GM12878 (cell line): ENCODE measurements at regions not wholly inside any gene's neighbourhood (a gene's known extent, or its start where the extent isn't known, plus 50 kb on each side); places are given as distances from the start of the nearest gene placed in this dataset.

Experiments
- ATAC-seq: fragments of 200-7000 bp; cut with Tn5 transposase; 3 replicates; pipeline ENCODE4 v1.9.1; 2020; ENCODE audit warnings: mild to moderate bottlenecking, moderate library complexity
- BruUV-seq: library from RNA; stranded (reverse); fragments of 400-500 nt; replicated peaks from 2 replicates; lab custom pipeline; 2021; lab: Mats Ljungman, UMichigan
- CTCF ChIA-PET: fragments of 300-600 bp; sonication (Branson Sonifier 250); formaldehyde crosslinking; extraction: SDS; loops from one replicate; lab custom pipeline; 2021; ENCODE audit warnings: inconsistent platforms; lab: Yijun Ruan, JAX
- POLR2A ChIA-PET: fragments of 350-600 bp; formaldehyde crosslinking; extraction: SDS; loops from one replicate; lab custom pipeline; 2021; ENCODE audit warnings: inconsistent platforms; lab: Charles Lee
- RAD21 ChIA-PET: fragments of 300-600 bp; sonication (Branson Sonifier 250); formaldehyde crosslinking; loops from one replicate; lab custom pipeline; 2023; ENCODE audit warnings: antibody characterized with exemption; ENCODE audit not compliant: unreplicated experiment; lab: Charles Lee
- SMC1A ChIA-PET: fragments of 300-600 bp; sonication (Branson Sonifier 250); formaldehyde crosslinking; loops from one replicate; lab custom pipeline; 2023; ENCODE audit not compliant: unreplicated experiment, uncharacterized antibody; lab: Charles Lee
- DNase-seq: peaks from one replicate; pipeline ENCODE4 v3.0.0-alpha.2; 2011; ENCODE audit warnings: low read depth, low spot score
- FAIRE-seq: peaks from 3 replicates; lab custom pipeline; 2011; peaks lifted over from hg19 to GRCh38; lab: Jason Lieb, UNC
- H2AFZ ChIP-seq: 2 replicates; pipeline ENCODE4 v1.6.0; 2011; ENCODE audit warnings: low read depth, low read length, control low read depth; ENCODE audit not compliant: control insufficient read depth
- H3K27ac ChIP-seq: 2 replicates; pipeline ENCODE4 v1.5.1; 2011; ENCODE audit warnings: control low read depth; ENCODE audit not compliant: control insufficient read depth, insufficient read depth
- H3K27me3 ChIP-seq, 2 experiments: replicated peaks in 1 of 2; 2 replicates each; pipeline versions ENCODE4 v1.6.0 to v1.6.1; 2011; ENCODE audit warnings: low read length in 1 of 2; ENCODE audit not compliant: control insufficient read depth in 2 of 2, insufficient read depth in 2 of 2
- H3K36me3 ChIP-seq, 2 experiments: 2 replicates each; pipeline ENCODE4 v1.5.1; 2011; ENCODE audit warnings: low read length in 1 of 2; ENCODE audit not compliant: control insufficient read depth in 2 of 2, insufficient read depth in 2 of 2
- H3K4me1 ChIP-seq: 2 replicates; pipeline ENCODE4 v1.6.1; 2011; ENCODE audit warnings: mild to moderate bottlenecking, low read length, moderate library complexity, mixed read lengths; ENCODE audit not compliant: control insufficient read depth, insufficient read depth
- H3K4me2 ChIP-seq: 2 replicates; pipeline ENCODE4 v1.6.0; 2011; ENCODE audit warnings: control low read depth; ENCODE audit not compliant: control insufficient read depth, insufficient read depth
- H3K4me3 ChIP-seq: fragments of 200-600 bp; sonication (generic); 2 replicates; pipeline ENCODE4 v1.5.1; 2016
- H3K79me2 ChIP-seq: 2 replicates; pipeline ENCODE4 v1.6.0; 2011; ENCODE audit warnings: low read length; ENCODE audit not compliant: control insufficient read depth, insufficient read depth
- H3K9ac ChIP-seq: 2 replicates; pipeline ENCODE4 v1.8.0; 2011; ENCODE audit warnings: low read length, control low read depth, mixed read lengths; ENCODE audit not compliant: control insufficient read depth, insufficient read depth
- H3K9me3 ChIP-seq: replicated peaks from 3 replicates; pipeline ENCODE4 v1.5.1; 2011; ENCODE audit warnings: mild to moderate bottlenecking, low read length; ENCODE audit not compliant: control insufficient read depth, insufficient read depth
- H4K20me1 ChIP-seq: 2 replicates; pipeline ENCODE4 v1.6.0; 2011; ENCODE audit not compliant: control insufficient read depth, insufficient read depth
- RBBP5 ChIP-seq: fragments of 200-600 bp; sonication (generic); conservative IDR thresholded peaks from 2 replicates; pipeline ENCODE4 v1.6.1; 2016
- ZBED1 ChIP-seq: IDR thresholded peaks from 2 replicates; pipeline ENCODE4 v1.6.1; 2016; ENCODE audit warnings: borderline replicate concordance
- WGBS: methylation state at CpG from one replicate; pipeline ENCODE4 v1.1.6; 2016; ENCODE audit warnings: low lambda C conversion rate; ENCODE audit not compliant: insufficient replicate concordance, insufficient coverage; ENCODE audit errors: missing lambda C conversion rate; 5-methylcytosine and 5-hydroxymethylcytosine counted together
- in situ Hi-C: fragments of 300-500 bp; cut with MboI; formaldehyde crosslinking; loops from 9 replicates; pipeline ENCODE4 v1.14.3; 2018; ENCODE audit warnings: mixed read lengths
- intact Hi-C: fragments of 100-400 bp; cut with micrococcal nuclease; formaldehyde crosslinking; loops from one replicate; pipeline ENCODE4 v1.14.2; 2022; ENCODE audit not compliant: unreplicated experiment
- TF ChIP-seq, protein P1 (sequence below): fragments of 450-650 bp; IDR thresholded peaks from 2 replicates; pipeline ENCODE4 v1.6.1; 2017; ENCODE audit warnings: mild to moderate bottlenecking
- TF ChIP-seq, protein P2 (sequence below): fragments of 450-650 bp; formaldehyde crosslinking; IDR thresholded peaks from 2 replicates; pipeline ENCODE4 v1.5.0; 2022; ENCODE audit warnings: mild to moderate bottlenecking, missing genetic modification characterization
- TF ChIP-seq, protein P3 (sequence below): fragments of 450-650 bp; formaldehyde crosslinking; IDR thresholded peaks from 2 replicates; pipeline ENCODE4 v1.4.0; 2020; ENCODE audit warnings: mild to moderate bottlenecking, moderate library complexity

DNA sequence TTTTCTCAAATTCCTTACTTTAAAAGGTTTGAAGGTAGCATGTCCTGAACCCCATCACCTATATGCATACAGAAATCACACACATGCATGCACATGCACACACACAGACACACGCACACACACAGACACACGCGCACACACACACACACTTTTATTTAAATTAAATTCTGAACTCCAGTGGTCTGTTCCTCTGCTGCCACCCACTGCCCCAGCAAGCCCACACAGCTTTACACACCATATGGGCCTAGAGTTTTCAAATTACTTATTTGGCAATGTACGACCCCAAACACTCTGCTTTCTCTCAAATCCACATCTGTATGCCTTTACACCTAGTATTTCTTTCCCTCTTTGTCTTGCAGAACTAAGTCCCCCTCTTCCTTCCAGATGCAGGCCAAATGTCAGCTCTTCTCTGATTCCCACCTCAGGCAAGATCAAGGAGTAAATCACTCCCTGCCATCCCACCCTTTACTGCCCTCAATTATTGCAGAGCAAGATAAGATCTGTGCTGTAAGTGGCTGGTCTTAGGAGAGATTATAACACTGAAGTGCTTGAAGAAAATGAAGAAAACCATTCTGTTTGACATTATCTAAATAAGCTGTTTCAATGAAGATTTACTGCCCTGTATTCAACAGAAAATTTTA lies 429.9 kb upstream of the CXADR start (continued):
- TF ChIP-seq, protein P1, sequence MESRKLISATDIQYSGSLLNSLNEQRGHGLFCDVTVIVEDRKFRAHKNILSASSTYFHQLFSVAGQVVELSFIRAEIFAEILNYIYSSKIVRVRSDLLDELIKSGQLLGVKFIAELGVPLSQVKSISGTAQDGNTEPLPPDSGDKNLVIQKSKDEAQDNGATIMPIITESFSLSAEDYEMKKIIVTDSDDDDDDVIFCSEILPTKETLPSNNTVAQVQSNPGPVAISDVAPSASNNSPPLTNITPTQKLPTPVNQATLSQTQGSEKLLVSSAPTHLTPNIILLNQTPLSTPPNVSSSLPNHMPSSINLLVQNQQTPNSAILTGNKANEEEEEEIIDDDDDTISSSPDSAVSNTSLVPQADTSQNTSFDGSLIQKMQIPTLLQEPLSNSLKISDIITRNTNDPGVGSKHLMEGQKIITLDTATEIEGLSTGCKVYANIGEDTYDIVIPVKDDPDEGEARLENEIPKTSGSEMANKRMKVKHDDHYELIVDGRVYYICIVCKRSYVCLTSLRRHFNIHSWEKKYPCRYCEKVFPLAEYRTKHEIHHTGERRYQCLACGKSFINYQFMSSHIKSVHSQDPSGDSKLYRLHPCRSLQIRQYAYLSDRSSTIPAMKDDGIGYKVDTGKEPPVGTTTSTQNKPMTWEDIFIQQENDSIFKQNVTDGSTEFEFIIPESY = no peak
- TF ChIP-seq, protein P2, sequence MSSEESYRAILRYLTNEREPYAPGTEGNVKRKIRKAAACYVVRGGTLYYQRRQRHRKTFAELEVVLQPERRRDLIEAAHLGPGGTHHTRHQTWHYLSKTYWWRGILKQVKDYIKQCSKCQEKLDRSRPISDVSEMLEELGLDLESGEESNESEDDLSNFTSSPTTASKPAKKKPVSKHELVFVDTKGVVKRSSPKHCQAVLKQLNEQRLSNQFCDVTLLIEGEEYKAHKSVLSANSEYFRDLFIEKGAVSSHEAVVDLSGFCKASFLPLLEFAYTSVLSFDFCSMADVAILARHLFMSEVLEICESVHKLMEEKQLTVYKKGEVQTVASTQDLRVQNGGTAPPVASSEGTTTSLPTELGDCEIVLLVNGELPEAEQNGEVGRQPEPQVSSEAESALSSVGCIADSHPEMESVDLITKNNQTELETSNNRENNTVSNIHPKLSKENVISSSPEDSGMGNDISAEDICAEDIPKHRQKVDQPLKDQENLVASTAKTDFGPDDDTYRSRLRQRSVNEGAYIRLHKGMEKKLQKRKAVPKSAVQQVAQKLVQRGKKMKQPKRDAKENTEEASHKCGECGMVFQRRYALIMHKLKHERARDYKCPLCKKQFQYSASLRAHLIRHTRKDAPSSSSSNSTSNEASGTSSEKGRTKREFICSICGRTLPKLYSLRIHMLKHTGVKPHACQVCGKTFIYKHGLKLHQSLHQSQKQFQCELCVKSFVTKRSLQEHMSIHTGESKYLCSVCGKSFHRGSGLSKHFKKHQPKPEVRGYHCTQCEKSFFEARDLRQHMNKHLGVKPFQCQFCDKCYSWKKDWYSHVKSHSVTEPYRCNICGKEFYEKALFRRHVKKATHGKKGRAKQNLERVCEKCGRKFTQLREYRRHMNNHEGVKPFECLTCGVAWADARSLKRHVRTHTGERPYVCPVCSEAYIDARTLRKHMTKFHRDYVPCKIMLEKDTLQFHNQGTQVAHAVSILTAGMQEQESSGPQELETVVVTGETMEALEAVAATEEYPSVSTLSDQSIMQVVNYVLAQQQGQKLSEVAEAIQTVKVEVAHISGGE (CRISPR knock-in tag) = no peak
- no peak for TF ChIP-seq ZBED1

DNA sequence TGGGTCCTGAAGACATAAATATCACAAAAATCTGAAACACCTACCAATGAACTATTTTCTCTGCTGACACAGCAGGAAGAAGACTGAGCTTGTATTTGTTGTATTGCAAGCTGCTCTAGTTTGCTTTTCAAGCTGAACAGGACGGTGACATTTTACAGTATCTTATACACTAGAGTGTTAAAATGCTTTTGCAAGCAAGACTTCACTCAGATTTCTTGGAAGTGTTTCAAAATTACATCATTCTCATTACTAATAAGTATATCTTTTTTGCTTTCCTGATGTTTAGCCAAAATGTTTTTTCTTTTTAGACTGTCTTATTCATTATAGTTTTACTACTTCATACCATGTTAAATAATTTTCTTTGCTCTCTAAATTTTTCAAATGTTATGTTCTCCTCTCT lies 427.1 kb upstream of the CXADR start:
- SMC1A ChIA-PET = no interaction called here
- DNase-seq = no peak
- no peaks in the 10 kb centered on the region for H3K36me3 ChIP-seq
- no peaks in the 10 kb centered on the region for H3K4me1 ChIP-seq
- H3K27ac ChIP-seq = no peak overlapping the region
- RAD21 ChIA-PET = no interaction called here
- no peak for ATAC-seq
- CTCF ChIA-PET = no interaction called here
- no peaks in the 10 kb centered on the region for H3K27me3 ChIP-seq
- no peak overlapping the region for H3K4me3 ChIP-seq
- FAIRE-seq = no peak
- no peaks in the 10 kb centered on the region for H3K79me2 ChIP-seq
- H4K20me1 ChIP-seq = no peaks in the 10 kb centered on the region
- TF ChIP-seq RBBP5 = no peak
- TF ChIP-seq, protein P3, sequence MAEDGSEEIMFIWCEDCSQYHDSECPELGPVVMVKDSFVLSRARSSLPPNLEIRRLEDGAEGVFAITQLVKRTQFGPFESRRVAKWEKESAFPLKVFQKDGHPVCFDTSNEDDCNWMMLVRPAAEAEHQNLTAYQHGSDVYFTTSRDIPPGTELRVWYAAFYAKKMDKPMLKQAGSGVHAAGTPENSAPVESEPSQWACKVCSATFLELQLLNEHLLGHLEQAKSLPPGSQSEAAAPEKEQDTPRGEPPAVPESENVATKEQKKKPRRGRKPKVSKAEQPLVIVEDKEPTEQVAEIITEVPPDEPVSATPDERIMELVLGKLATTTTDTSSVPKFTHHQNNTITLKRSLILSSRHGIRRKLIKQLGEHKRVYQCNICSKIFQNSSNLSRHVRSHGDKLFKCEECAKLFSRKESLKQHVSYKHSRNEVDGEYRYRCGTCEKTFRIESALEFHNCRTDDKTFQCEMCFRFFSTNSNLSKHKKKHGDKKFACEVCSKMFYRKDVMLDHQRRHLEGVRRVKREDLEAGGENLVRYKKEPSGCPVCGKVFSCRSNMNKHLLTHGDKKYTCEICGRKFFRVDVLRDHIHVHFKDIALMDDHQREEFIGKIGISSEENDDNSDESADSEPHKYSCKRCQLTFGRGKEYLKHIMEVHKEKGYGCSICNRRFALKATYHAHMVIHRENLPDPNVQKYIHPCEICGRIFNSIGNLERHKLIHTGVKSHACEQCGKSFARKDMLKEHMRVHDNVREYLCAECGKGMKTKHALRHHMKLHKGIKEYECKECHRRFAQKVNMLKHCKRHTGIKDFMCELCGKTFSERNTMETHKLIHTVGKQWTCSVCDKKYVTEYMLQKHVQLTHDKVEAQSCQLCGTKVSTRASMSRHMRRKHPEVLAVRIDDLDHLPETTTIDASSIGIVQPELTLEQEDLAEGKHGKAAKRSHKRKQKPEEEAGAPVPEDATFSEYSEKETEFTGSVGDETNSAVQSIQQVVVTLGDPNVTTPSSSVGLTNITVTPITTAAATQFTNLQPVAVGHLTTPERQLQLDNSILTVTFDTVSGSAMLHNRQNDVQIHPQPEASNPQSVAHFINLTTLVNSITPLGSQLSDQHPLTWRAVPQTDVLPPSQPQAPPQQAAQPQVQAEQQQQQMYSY (CRISPR knock-in tag) = no peak
- no peaks in the 10 kb centered on the region; the same call in 2 of the 3 replicates for H3K9me3 ChIP-seq
- no peak overlapping the region for H3K4me2 ChIP-seq
- POLR2A ChIA-PET = no interaction called here
- in situ Hi-C loops = no loop called here
- H2AFZ ChIP-seq = no peak overlapping the region
- intact Hi-C loops = no loop called here
- no TSS peak for BruUV-seq
- H3K9ac ChIP-seq = no peak overlapping the region
- WGBS = 0% methylated on average over 1 of the region's 1 CpG
